Esophagus muscularis mucosa (tissue), 4 donors: ENCODE measurements at regions not wholly inside any gene's neighbourhood (a gene's known extent, or its start where the extent isn't known, plus 50 kb on each side); places are given as distances from the start of the nearest gene placed in this dataset.

ENCODE experiments used
- DNase-seq: peaks from one replicate; pipeline ENCODE4 v3.0.0-alpha.2; 2017; ENCODE audit errors: extremely low spot score
- H3K27ac ChIP-seq, 4 donors: fragments of 200-600 bp; sonication (generic); replicated peaks in 1 of 4; 1 replicate in 3 of 4; 2 replicates in 1 of 4; pipeline ENCODE4 v1.5.1; 2016 to 2019; ENCODE audit warnings: mild to moderate bottlenecking in 1 of 4
- H3K27me3 ChIP-seq, 4 donors: fragments of 200-600 bp; sonication (generic); one replicate each; pipeline versions ENCODE4 v1.5.1 to v1.6.0; 2016 to 2019
- H3K36me3 ChIP-seq, 4 donors: fragments of 200-600 bp; sonication (generic); one replicate each; pipeline ENCODE4 v1.5.1; 2016 to 2019
- H3K4me1 ChIP-seq, 4 donors: fragments of 200-600 bp; sonication (generic); one replicate each; pipeline ENCODE4 v1.5.1; 2016 to 2019
- H3K4me3 ChIP-seq, 4 donors: fragments of 200-600 bp; sonication (generic); 1 replicate in 2 of 4; 2 replicates in 2 of 4; pipeline ENCODE4 v1.5.1; 2016 to 2019; ENCODE audit warnings: mild to moderate bottlenecking in 4 of 4, moderate library complexity in 1 of 4
- H3K9me3 ChIP-seq, 4 donors: fragments of 200-600 bp; sonication (generic); 1 replicate in 3 of 4; 2 replicates in 1 of 4; pipeline ENCODE4 v1.5.1; 2016 to 2019
- EP300 ChIP-seq: sonication (generic); formaldehyde crosslinking; IDR thresholded peaks from one replicate; pipeline ENCODE4 v1.6.1; 2017; ENCODE audit warnings: antibody characterized with exemption
- POLR2A ChIP-seq: fragments of 450-650 bp; IDR thresholded peaks from one replicate; pipeline ENCODE4 v1.6.1; 2017; ENCODE audit warnings: antibody characterized with exemption, moderate library complexity, mild to moderate bottlenecking, low read depth
- POLR2AphosphoS5 ChIP-seq, 2 donors: sonication (generic); formaldehyde crosslinking; IDR thresholded peaks; one replicate each; pipeline ENCODE4 v1.6.1; 2017; ENCODE audit warnings: antibody characterized with exemption in 2 of 2
- WGBS: methylation state at CpG from one replicate; pipeline ENCODE4 v1.1.5; 2018; 5-methylcytosine and 5-hydroxymethylcytosine counted together
- intact Hi-C: fragments of 100-400 bp; cut with DNase I; formaldehyde crosslinking; loops from one replicate; pipeline ENCODE4 v1.15.1; 2023
- TF ChIP-seq, protein P1 (sequence below), 3 experiments: fragments of 200-600 bp in 2 of 3; fragments of 450-650 bp in 1 of 3; sonication (generic) in 2 of 3; IDR thresholded peaks; one replicate each; pipeline ENCODE4 v1.5.1; 2017 to 2019; ENCODE audit warnings: antibody characterized with exemption in 3 of 3, mild to moderate bottlenecking in 2 of 3, moderate library complexity in 1 of 3

DNA sequence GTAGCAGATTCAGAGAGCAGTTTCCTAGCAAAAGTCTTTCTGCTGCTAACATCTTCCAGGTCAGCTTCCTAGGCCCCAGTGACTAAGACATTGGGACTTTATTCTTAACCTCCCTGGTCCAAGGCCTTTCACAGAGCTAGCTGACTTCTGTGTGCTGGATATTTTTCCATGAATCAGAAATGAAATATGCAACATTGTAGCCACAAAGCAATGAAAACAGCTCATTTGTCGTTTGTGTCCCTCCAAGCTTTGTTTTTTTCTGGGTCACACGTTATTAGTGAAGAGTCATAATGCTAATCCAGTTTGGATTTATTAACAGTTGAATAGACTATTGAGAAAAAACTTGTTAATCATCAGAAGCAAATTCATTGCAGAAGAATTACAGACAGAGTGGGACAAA is 82.4 kb downstream of the ARF6 start:
- Histone ChIP-seq H3K36me3 (no peaks in the 10 kb centered on the region), H3K27me3 (no peaks in the 10 kb centered on the region), H3K9me3 (no peaks in the 10 kb centered on the region), H3K4me1 (peaks cover 33 to 42% (median 41%) of the 10 kb centered on the region in 4 donors), H3K27ac (peak overlapping the region; percentile 20 to 54 (median 46)), H3K4me3 (no peak overlapping the region)
- TF ChIP-seq POLR2AphosphoS5 (IDR thresholded peaks at IDR 0.05) (no peak), EP300 (no peak), POLR2A (no peak)
- 53% methylated on average over 2 of the region's 2 CpGs for WGBS
- intact Hi-C loops: no loop called here
- DNase-seq: no peak

DNA sequence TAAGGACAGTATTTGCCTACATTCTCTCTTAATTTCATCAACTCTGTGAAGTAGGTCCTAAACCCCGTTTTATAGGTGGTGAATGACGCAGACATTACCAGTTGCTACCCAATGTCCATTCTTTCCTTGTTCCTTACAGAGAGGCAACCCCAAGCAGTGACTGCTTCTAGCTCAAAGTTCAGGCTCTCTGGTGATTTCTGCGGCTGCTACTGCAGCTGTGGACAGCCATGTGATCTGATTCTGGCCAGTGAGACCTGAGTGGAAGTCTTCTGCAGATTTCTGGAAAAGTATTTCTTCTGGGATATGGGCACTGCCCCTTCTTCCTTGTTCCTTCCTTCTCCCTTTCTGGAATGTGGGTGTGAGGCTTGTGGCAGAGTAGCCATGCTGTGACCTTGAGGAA is 82.9 kb downstream of the ARF6 start:
- intact Hi-C loops: no loop called here
- WGBS: 94% methylated on average over 3 of the region's 3 CpGs
- peaks cover 28 to 37% (median 36%) of the 10 kb centered on the region in 4 donors for H3K4me1 ChIP-seq
- peak overlapping the region; percentile 19 to 54 (median 33) for H3K27ac ChIP-seq
- H3K9me3 ChIP-seq: no peaks in the 10 kb centered on the region
- H3K4me3 ChIP-seq: no peak overlapping the region
- no peaks in the 10 kb centered on the region for H3K36me3 ChIP-seq
- DNase-seq: no peak
- TF ChIP-seq POLR2AphosphoS5 (IDR thresholded peaks at IDR 0.05) (no peak), POLR2A (no peak), EP300 (no peak)
- TF ChIP-seq, protein P1, sequence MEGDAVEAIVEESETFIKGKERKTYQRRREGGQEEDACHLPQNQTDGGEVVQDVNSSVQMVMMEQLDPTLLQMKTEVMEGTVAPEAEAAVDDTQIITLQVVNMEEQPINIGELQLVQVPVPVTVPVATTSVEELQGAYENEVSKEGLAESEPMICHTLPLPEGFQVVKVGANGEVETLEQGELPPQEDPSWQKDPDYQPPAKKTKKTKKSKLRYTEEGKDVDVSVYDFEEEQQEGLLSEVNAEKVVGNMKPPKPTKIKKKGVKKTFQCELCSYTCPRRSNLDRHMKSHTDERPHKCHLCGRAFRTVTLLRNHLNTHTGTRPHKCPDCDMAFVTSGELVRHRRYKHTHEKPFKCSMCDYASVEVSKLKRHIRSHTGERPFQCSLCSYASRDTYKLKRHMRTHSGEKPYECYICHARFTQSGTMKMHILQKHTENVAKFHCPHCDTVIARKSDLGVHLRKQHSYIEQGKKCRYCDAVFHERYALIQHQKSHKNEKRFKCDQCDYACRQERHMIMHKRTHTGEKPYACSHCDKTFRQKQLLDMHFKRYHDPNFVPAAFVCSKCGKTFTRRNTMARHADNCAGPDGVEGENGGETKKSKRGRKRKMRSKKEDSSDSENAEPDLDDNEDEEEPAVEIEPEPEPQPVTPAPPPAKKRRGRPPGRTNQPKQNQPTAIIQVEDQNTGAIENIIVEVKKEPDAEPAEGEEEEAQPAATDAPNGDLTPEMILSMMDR (IDR thresholded peaks at IDR 0.05): no peak
- H3K27me3 ChIP-seq: no peaks in the 10 kb centered on the region

DNA sequence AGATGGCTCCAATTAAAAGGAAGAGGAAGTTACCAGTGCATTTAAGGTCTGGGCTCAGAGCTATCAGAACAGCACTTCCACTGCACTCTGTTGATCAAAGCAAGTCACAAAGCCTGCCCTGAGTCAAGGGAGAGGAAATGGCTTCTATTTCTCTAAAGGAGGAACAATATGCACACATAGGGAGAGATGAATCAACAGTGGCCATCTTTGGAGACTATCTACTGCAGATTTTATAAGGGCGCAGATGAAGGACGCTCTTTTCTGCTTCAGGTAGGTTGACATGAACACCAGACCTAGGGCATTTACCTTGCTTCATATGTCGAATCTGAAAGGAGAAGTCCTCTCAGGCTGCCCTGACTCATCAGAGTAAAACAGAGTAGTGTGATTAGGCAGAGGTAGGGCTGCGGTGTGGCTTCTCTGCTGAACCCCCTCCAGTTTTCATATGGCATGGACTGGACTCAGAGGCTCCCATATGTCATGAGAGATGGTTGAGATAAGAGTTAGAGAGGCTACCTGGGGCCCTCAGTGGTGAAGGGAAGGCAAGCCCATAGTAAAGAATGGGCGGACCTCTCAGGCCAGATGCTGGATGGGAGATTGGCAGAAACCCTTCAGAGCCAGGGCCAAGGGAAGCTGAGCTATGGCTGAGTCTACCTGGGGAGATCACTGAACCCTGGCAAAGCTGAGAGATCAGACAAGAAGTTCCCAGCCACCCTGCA is 84.4 kb downstream of the ARF6 start:
- Histone ChIP-seq H3K9me3 (no peaks in the 10 kb centered on the region), H3K27me3 (no peaks in the 10 kb centered on the region), H3K4me1 (peaks cover 14 to 25% (median 21%) of the 10 kb centered on the region in 4 donors), H3K4me3 (no peak overlapping the region), H3K27ac (peak overlapping the region in 1 of 4 donors; percentile 18), H3K36me3 (no peaks in the 10 kb centered on the region)
- intact Hi-C loops: no loop called here
- DNase-seq: no peak
- TF ChIP-seq POLR2AphosphoS5 (IDR thresholded peaks at IDR 0.05) (no peak), POLR2A (no peak), EP300 (no peak)
- TF ChIP-seq, protein P1 (IDR thresholded peaks at IDR 0.05): no peak
- WGBS: 91% methylated on average over 5 of the region's 5 CpGs

DNA sequence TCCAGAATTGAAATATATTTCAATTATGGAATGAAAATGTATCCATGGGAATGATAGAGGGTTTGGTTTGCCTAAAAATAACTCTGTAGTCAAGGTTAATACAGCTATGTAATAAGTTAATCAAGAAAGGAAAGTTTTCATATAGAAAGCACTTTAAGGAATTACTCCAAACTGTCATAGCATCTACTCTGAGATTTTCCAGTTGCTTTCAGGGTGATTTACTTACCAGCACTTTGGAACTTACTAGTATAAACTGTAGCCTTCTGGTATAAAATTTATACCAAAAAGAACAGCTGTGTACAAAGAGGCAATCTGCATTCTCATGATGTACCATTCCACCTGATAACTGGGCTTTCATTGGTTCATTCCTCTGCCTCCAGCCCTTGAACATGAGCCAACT is 87.1 kb downstream of the ARF6 start:
- Histone ChIP-seq H3K9me3 (no peaks in the 10 kb centered on the region), H3K36me3 (no peaks in the 10 kb centered on the region), H3K4me3 (no peak overlapping the region), H3K27me3 (no peaks in the 10 kb centered on the region), H3K4me1 (peaks cover 0 to 8% (median 4%) of the 10 kb centered on the region in 4 donors), H3K27ac (no peak overlapping the region)
- intact Hi-C loops: no loop called here
- no peak for DNase-seq
- TF ChIP-seq POLR2A (no peak), POLR2AphosphoS5 (IDR thresholded peaks at IDR 0.05) (no peak), EP300 (no peak)
- TF ChIP-seq, protein P1 (IDR thresholded peaks at IDR 0.05): no peak

DNA sequence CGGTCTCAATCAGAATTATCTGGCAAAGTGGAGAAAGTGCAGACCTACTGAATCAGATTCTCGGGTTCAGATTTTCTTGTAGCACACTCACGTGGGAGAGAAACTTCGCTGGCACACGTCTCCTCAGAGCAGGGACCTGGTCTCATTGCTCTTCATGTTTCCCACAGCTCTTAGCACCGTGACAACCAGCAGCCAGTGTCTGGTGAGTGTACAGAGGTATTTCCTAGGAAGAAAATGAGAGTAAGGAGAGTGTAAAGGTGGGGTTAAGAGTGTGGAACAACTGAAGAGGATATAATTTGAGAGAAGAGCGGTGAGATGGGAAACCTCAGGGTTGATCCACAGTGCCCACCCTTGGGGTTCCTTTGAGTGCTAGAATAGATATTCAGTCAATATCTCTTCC is 89.2 kb downstream of the ARF6 start:
- no peaks in the 10 kb centered on the region for H3K27me3 ChIP-seq
- no peaks in the 10 kb centered on the region for H3K9me3 ChIP-seq
- intact Hi-C loops: no loop called here
- no peaks in the 10 kb centered on the region for H3K36me3 ChIP-seq
- no peak for DNase-seq
- no peak for TF ChIP-seq POLR2AphosphoS5 (IDR thresholded peaks at IDR 0.05)
- TF ChIP-seq POLR2A: no peak
- TF ChIP-seq, protein P1 (IDR thresholded peaks at IDR 0.05): no peak
- TF ChIP-seq EP300: no peak
- H3K4me1 ChIP-seq: peaks cover 0 to 8% (median 0%) of the 10 kb centered on the region in 4 donors
- 80% methylated on average over 7 of the region's 7 CpGs for WGBS
- peak overlapping the region in 3 of 4 donors; percentile 21 to 36 (median 24) for H3K4me3 ChIP-seq
- no peak overlapping the region for H3K27ac ChIP-seq
